ENCODE measurements at regions not wholly inside any gene's neighbourhood (a gene's known extent, or its start where the extent isn't known, plus 50 kb on each side); places are given as distances from the start of the nearest gene placed in this dataset.

- TF ChIP-seq CTCF (IDR thresholded peaks at IDR 0.05) (no peak), POLR2A (IDR thresholded peaks at IDR 0.05) (no peak)
These were observed 446.7 kb upstream of the AMELY start for GRCh38 chrY:7358103-7358752.
